H1 (cell line): ENCODE measurements at regions not wholly inside any gene's neighbourhood (a gene's known extent, or its start where the extent isn't known, plus 50 kb on each side); places are given as distances from the start of the nearest gene placed in this dataset.

Experiments used
- CTCF ChIA-PET: fragments of 300-600 bp; sonication (Branson Sonifier 250); formaldehyde crosslinking; loops from one replicate; lab custom pipeline; 2021; ENCODE audit not compliant: partially characterized antibody; lab: Charles Lee
- POLR2A ChIA-PET: fragments of 300-600 bp; sonication (Branson Sonifier 250); formaldehyde crosslinking; loops from one replicate; lab custom pipeline; 2021; ENCODE audit warnings: inconsistent platforms; ENCODE audit not compliant: partially characterized antibody; lab: Charles Lee
- DNase-seq, 2 experiments: peaks; one replicate each; pipeline versions ENCODE4 v3.0.0 to v3.0.0-alpha.2; 2010 to 2022; ENCODE audit warnings: low spot score in 2 of 2, low read depth in 1 of 2, mixed read lengths in 1 of 2
- FAIRE-seq: peaks from 2 replicates; lab custom pipeline; 2011; peaks lifted over from hg19 to GRCh38; lab: Jason Lieb, UNC
- H2AFZ ChIP-seq: 2 replicates; pipeline ENCODE4 v1.8.1; 2012; ENCODE audit warnings: low read length, inconsistent platforms
- H2AK5ac ChIP-seq: 2 replicates; pipeline ENCODE4 v1.6.1; 2013; ENCODE audit warnings: low read depth, low read length
- H2BK120ac ChIP-seq: replicated peaks from 2 replicates; pipeline ENCODE3; 2013; ENCODE audit warnings: low read depth, low read length, inconsistent platforms
- H2BK12ac ChIP-seq: 2 replicates; pipeline ENCODE4 v1.6.1; 2013; ENCODE audit warnings: low read depth, low read length
- H2BK15ac ChIP-seq: 2 replicates; pipeline ENCODE4 v1.6.1; 2013; ENCODE audit warnings: low read length
- H2BK20ac ChIP-seq: 2 replicates; pipeline ENCODE4 v1.6.1; 2013; ENCODE audit warnings: low read length
- H2BK5ac ChIP-seq: 2 replicates; pipeline ENCODE4 v1.6.1; 2013; ENCODE audit warnings: low read depth, low read length
- H3K14ac ChIP-seq: 2 replicates; pipeline ENCODE4 v1.6.1; 2013; ENCODE audit warnings: inconsistent platforms; ENCODE audit not compliant: insufficient read length
- H3K18ac ChIP-seq: 2 replicates; pipeline ENCODE4 v1.6.1; 2013; ENCODE audit warnings: low read length; ENCODE audit errors: extremely low read depth
- H3K23ac ChIP-seq: 2 replicates; pipeline ENCODE4 v1.6.1; 2013; ENCODE audit warnings: inconsistent platforms; ENCODE audit not compliant: insufficient read length
- H3K23me2 ChIP-seq: 2 replicates; pipeline ENCODE4 v1.6.1; 2013; ENCODE audit warnings: low read depth, low read length
- H3K27ac ChIP-seq: 2 replicates; pipeline ENCODE4 v1.6.1; 2011; ENCODE audit warnings: low read depth, low read length, inconsistent platforms
- H3K27me3 ChIP-seq, 4 experiments: replicated peaks in 1 of 4; 1 replicate in 1 of 4; 2 replicates in 3 of 4; pipeline versions ENCODE4 v1.6.1 to v1.8.1; 2011 to 2013; ENCODE audit warnings: low read length in 3 of 4, mild to moderate bottlenecking in 3 of 4, inconsistent platforms in 2 of 4, mixed read lengths in 2 of 4, moderate library complexity in 1 of 4; ENCODE audit not compliant: control insufficient read depth in 3 of 4, insufficient read depth in 3 of 4; ENCODE audit errors: extremely low read depth in 1 of 4
- H3K36me3 ChIP-seq, 4 experiments: 2 replicates each; pipeline versions ENCODE4 v1.6.1 to v1.8.1; 2011 to 2013; ENCODE audit warnings: mild to moderate bottlenecking in 4 of 4, low read length in 3 of 4, moderate library complexity in 2 of 4, control low read depth in 1 of 4, inconsistent platforms in 1 of 4; ENCODE audit not compliant: insufficient read depth in 4 of 4, control insufficient read depth in 2 of 4
- H3K4ac ChIP-seq: replicated peaks from 2 replicates; pipeline ENCODE3; 2013; ENCODE audit warnings: low read length, low read depth, mixed read lengths, inconsistent platforms; ENCODE audit not compliant: insufficient read length
- H3K4me1 ChIP-seq, 4 experiments: replicated peaks in 1 of 4; 1 replicate in 1 of 4; 2 replicates in 3 of 4; pipeline versions ENCODE4 v1.6.1 to v1.8.1; 2011 to 2013; ENCODE audit warnings: low read length in 3 of 4, inconsistent platforms in 2 of 4, mixed read lengths in 1 of 4; ENCODE audit not compliant: insufficient read depth in 4 of 4, control insufficient read depth in 3 of 4
- H3K4me2 ChIP-seq, 2 experiments: 2 replicates each; pipeline versions ENCODE4 v1.6.1 to v1.8.1; 2011 to 2013; ENCODE audit warnings: low read depth in 2 of 2, low read length in 2 of 2, control low read depth in 1 of 2, inconsistent platforms in 1 of 2, mild to moderate bottlenecking in 1 of 2; ENCODE audit not compliant: insufficient read depth in 1 of 2
- H3K4me3 ChIP-seq, 4 experiments: fragments of 200-600, 300-600 bp in 1 of 4; sonication (generic), shearing (Covaris generic), sonication (Bioruptor Twin) in 1 of 4; 2 replicates each; pipeline versions ENCODE4 v1.5.1 to v1.8.1; 2011 to 2016; ENCODE audit warnings: low read length in 4 of 4, low read depth in 3 of 4, control low read depth in 2 of 4, inconsistent platforms in 2 of 4, mild to moderate bottlenecking in 2 of 4, mixed read lengths in 1 of 4, moderate library complexity in 1 of 4; ENCODE audit not compliant: insufficient read depth in 2 of 4; ENCODE audit errors: extremely low read depth in 1 of 4
- H3K56ac ChIP-seq: replicated peaks from 2 replicates; pipeline ENCODE3; 2013; ENCODE audit warnings: low read depth, mild to moderate bottlenecking, mixed read lengths, low read length, inconsistent platforms; ENCODE audit not compliant: insufficient read length
- H3K79me1 ChIP-seq: 2 replicates; pipeline ENCODE4 v1.6.1; 2013; ENCODE audit warnings: low read depth, low read length, control low read depth
- H3K79me2 ChIP-seq, 2 experiments: 2 replicates each; pipeline versions ENCODE4 v1.6.1 to v1.8.1; 2012 to 2013; ENCODE audit warnings: low read length in 2 of 2, mild to moderate bottlenecking in 2 of 2, inconsistent platforms in 1 of 2; ENCODE audit not compliant: insufficient read depth in 2 of 2, control insufficient read depth in 1 of 2
- H3K9ac ChIP-seq, 4 experiments: replicated peaks in 1 of 4; 1 replicate in 1 of 4; 2 replicates in 3 of 4; pipeline versions ENCODE4 v1.6.1 to v1.8.1; 2011 to 2013; ENCODE audit warnings: low read depth in 3 of 4, low read length in 3 of 4, control low read depth in 2 of 4, mild to moderate bottlenecking in 2 of 4, moderate library complexity in 2 of 4, inconsistent platforms in 1 of 4; ENCODE audit errors: extremely low read depth in 1 of 4
- H3K9me3 ChIP-seq, 2 experiments: 2 replicates each; pipeline versions ENCODE4 v1.6.1 to v1.8.1; 2012 to 2013; ENCODE audit warnings: mild to moderate bottlenecking in 2 of 2, moderate library complexity in 2 of 2, control low read depth in 1 of 2, inconsistent platforms in 1 of 2, low read depth in 1 of 2, low read length in 1 of 2, mixed read lengths in 1 of 2; ENCODE audit not compliant: insufficient read depth in 2 of 2
- H4K20me1 ChIP-seq, 2 experiments: replicated peaks in 1 of 2; 2 replicates each; pipeline versions ENCODE3 to v1.8.1; 2011 to 2013; ENCODE audit warnings: inconsistent platforms in 2 of 2, low read length in 2 of 2, mild to moderate bottlenecking in 1 of 2; ENCODE audit not compliant: insufficient read depth in 2 of 2, control insufficient read depth in 1 of 2
- H4K5ac ChIP-seq: 2 replicates; pipeline ENCODE4 v1.6.1; 2013; ENCODE audit warnings: low read length, low read depth, mixed read lengths, inconsistent platforms; ENCODE audit not compliant: insufficient read length
- H4K8ac ChIP-seq: 2 replicates; pipeline ENCODE4 v1.8.0; 2013; ENCODE audit warnings: mild to moderate bottlenecking, moderate library complexity, low read length, inconsistent platforms; ENCODE audit not compliant: insufficient read depth; ENCODE audit errors: extremely low read depth
- H4K91ac ChIP-seq: replicated peaks from 2 replicates; pipeline ENCODE3; 2013; ENCODE audit warnings: low read length, mixed read lengths, inconsistent platforms; ENCODE audit not compliant: insufficient read length
- FOSL1 ChIP-seq: IDR thresholded peaks from 2 replicates; pipeline ENCODE4 v1.6.1; 2011; ENCODE audit warnings: mild to moderate bottlenecking, low read depth, low read length, moderate library complexity; ENCODE audit not compliant: insufficient read depth
- HDAC6 ChIP-seq: IDR thresholded peaks from one replicate; pipeline ENCODE4 v1.7.1; 2012; ENCODE audit warnings: low read depth, mild to moderate bottlenecking, inconsistent platforms, low read length, moderate library complexity
- NRF1 ChIP-seq: IDR thresholded peaks from 2 replicates; pipeline ENCODE4 v1.6.1; 2011; ENCODE audit warnings: mild to moderate bottlenecking, low read depth, low read length, improper control_type of control experiment
- ZNF274 ChIP-seq: IDR thresholded peaks from 2 replicates; pipeline ENCODE4 v1.7.0; 2012; ENCODE audit warnings: low read length, borderline replicate concordance; ENCODE audit errors: extremely low read depth
- WGBS, 2 experiments: shearing (Covaris generic) in 1 of 2; methylation state at CpG; one replicate each; pipeline versions ENCODE4 v1.1.6 to v1.1.7; 2013 to 2015; ENCODE audit warnings: low lambda C conversion rate in 2 of 2, mixed read lengths in 2 of 2, inconsistent platforms in 1 of 2, low coverage in 1 of 2, missing lambda C conversion rate in 1 of 2; ENCODE audit not compliant: insufficient replicate concordance in 2 of 2, insufficient coverage in 1 of 2, insufficient read length in 1 of 2; ENCODE audit errors: extremely low coverage in 1 of 2, missing lambda C conversion rate in 1 of 2; 5-methylcytosine and 5-hydroxymethylcytosine counted together

DNA sequence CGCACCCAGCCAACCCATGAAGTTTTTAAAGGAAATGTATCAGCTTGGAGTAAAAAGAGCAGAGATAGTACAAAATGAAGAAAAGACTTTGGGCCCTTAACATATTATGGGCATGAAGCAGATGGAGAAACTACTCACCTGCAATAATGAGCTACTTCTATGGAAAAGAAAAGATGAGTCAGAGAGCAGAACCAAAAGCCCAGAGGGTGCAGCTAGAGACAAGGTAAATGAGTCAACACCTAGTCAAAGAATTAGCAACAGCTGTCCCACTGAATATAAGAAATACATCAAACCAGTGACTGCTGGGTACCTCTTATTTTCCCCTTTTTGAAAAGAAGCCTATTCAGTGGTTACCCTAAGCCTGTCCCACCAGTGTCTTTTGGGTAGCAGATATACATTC is 61.8 kb downstream of the RPL27A start:
- no peak overlapping the region for H4K91ac ChIP-seq
- H3K23ac ChIP-seq: no peak overlapping the region
- WGBS, 2 experiments: 86% methylated on average over 1 of the region's 1 CpG; no CpG with 5 or more reads in 1 of the 2 experiments
- no peak overlapping the region for H2BK120ac ChIP-seq
- no peak overlapping the region for H4K5ac ChIP-seq
- H3K14ac ChIP-seq: no peak overlapping the region
- H3K4me3 ChIP-seq: no peak overlapping the region
- no peaks in the 10 kb centered on the region for H3K79me1 ChIP-seq
- no peak overlapping the region for H3K27ac ChIP-seq
- H3K4me2 ChIP-seq: no peak overlapping the region
- H2BK5ac ChIP-seq: no peak overlapping the region
- H3K4me1 ChIP-seq: peaks cover 0 to 7% (median 1%) of the 10 kb centered on the region in 4 experiments; a peak in 2 of 7 replicates
- H3K36me3 ChIP-seq: no peaks in the 10 kb centered on the region
- no peaks in the 10 kb centered on the region for H4K20me1 ChIP-seq
- no peak overlapping the region for H3K9ac ChIP-seq
- H3K9me3 ChIP-seq: no peaks in the 10 kb centered on the region
- DNase-seq (no peak), FAIRE-seq (no peak)
- no peak overlapping the region for H2BK20ac ChIP-seq
- no peak overlapping the region for H3K18ac ChIP-seq
- H3K79me2 ChIP-seq: no peaks in the 10 kb centered on the region
- H4K8ac ChIP-seq: no peak overlapping the region
- H2AFZ ChIP-seq: no peak overlapping the region
- no peak overlapping the region for H3K56ac ChIP-seq
- H2AK5ac ChIP-seq: no peak overlapping the region
- H2BK15ac ChIP-seq: no peak overlapping the region
- no peaks in the 10 kb centered on the region for H3K23me2 ChIP-seq
- CTCF ChIA-PET: interaction anchor here (0.5 to 3.5 kb wide), 6 partner anchors 10 to 147 kb away, joined by 3 to 13 read pairs (median 5); no protein-coding TSS in a partner anchor
- H3K4ac ChIP-seq: no peak overlapping the region
- POLR2A ChIA-PET: interaction anchor here (0.7 to 1.5 kb wide), 3 partner anchors 10 to 58 kb away, joined by 3 read pairs; no protein-coding TSS in a partner anchor
- no peak overlapping the region for H2BK12ac ChIP-seq
- H3K27me3 ChIP-seq: no peaks in the 10 kb centered on the region
- TF ChIP-seq FOSL1 (no peak), ZNF274 (no peak), NRF1 (no peak), HDAC6 (no peak)
